ENCODE measurements at regions not wholly inside any gene's neighbourhood (a gene's known extent, or its start where the extent isn't known, plus 50 kb on each side); places are given as distances from the start of the nearest gene placed in this dataset.

DNA sequence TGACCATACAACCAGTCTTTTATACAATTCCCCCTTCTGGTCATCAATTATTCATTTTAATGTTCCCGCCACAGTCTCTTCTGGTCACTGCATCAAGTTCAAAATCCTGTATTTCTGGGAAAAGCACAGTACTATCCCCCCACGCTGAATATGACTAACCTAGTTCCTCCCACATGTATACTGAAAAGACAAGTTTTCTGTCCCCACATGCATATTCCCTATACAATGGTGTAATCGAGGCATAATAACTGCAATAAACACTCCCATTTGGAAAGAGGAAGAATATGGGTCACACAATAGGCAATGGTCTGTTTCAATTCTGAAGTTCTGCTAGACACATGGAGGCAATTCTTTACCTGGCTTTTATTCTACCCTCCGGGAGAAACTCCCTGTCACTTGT, 344.9 kb downstream of the EFNA5 start:
- DNase-seq (ENCODE audit: low spot score), result no peak
- Histone ChIP-seq H3K36me3 (ENCODE audit: control insufficient read depth in 4 of 4, insufficient read depth in 3 of 4, low read depth in 1 of 4, low read length in 3 of 4) (no peaks in the 10 kb centered on the region), H3K27ac (ENCODE audit: low read depth in 1 of 2, low read length in 2 of 2) (no peak overlapping the region), H3K9ac (ENCODE audit: low read depth in 1 of 2, low read length in 2 of 2) (no peak overlapping the region), H3K4me3 (ENCODE audit: low read depth in 1 of 3, low read length in 3 of 3) (no peak overlapping the region), H3K4me1 (ENCODE audit: control insufficient read depth in 4 of 4, insufficient read depth in 4 of 4, low read length in 3 of 4) (no peaks in the 10 kb centered on the region), H3K27me3 (ENCODE audit: control insufficient read depth in 4 of 4, insufficient read depth in 4 of 4, low read length in 3 of 4) (no peaks in the 10 kb centered on the region), H3K9me3 (ENCODE audit: control insufficient read depth in 4 of 4, low read length in 3 of 4) (no peaks in the 10 kb centered on the region)
- WGBS, result 86% methylated on average over 4 of the region's 4 CpGs
- TF ChIP-seq HNF4A (conservative IDR thresholded peaks at IDR 0.05) (no peak), YY1 (IDR thresholded peaks at IDR 0.05) (no peak), TAF1 (conservative IDR thresholded peaks at IDR 0.05) (no peak), FOXA1 (IDR thresholded peaks at IDR 0.05) (no peak), RXRA (IDR thresholded peaks at IDR 0.05) (no peak)
- TF ChIP-seq, protein P1, sequence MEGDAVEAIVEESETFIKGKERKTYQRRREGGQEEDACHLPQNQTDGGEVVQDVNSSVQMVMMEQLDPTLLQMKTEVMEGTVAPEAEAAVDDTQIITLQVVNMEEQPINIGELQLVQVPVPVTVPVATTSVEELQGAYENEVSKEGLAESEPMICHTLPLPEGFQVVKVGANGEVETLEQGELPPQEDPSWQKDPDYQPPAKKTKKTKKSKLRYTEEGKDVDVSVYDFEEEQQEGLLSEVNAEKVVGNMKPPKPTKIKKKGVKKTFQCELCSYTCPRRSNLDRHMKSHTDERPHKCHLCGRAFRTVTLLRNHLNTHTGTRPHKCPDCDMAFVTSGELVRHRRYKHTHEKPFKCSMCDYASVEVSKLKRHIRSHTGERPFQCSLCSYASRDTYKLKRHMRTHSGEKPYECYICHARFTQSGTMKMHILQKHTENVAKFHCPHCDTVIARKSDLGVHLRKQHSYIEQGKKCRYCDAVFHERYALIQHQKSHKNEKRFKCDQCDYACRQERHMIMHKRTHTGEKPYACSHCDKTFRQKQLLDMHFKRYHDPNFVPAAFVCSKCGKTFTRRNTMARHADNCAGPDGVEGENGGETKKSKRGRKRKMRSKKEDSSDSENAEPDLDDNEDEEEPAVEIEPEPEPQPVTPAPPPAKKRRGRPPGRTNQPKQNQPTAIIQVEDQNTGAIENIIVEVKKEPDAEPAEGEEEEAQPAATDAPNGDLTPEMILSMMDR (IDR thresholded peaks at IDR 0.05; ENCODE audit: low read depth, low read length, missing input control), result no peak
- TF ChIP-seq, protein P2, sequence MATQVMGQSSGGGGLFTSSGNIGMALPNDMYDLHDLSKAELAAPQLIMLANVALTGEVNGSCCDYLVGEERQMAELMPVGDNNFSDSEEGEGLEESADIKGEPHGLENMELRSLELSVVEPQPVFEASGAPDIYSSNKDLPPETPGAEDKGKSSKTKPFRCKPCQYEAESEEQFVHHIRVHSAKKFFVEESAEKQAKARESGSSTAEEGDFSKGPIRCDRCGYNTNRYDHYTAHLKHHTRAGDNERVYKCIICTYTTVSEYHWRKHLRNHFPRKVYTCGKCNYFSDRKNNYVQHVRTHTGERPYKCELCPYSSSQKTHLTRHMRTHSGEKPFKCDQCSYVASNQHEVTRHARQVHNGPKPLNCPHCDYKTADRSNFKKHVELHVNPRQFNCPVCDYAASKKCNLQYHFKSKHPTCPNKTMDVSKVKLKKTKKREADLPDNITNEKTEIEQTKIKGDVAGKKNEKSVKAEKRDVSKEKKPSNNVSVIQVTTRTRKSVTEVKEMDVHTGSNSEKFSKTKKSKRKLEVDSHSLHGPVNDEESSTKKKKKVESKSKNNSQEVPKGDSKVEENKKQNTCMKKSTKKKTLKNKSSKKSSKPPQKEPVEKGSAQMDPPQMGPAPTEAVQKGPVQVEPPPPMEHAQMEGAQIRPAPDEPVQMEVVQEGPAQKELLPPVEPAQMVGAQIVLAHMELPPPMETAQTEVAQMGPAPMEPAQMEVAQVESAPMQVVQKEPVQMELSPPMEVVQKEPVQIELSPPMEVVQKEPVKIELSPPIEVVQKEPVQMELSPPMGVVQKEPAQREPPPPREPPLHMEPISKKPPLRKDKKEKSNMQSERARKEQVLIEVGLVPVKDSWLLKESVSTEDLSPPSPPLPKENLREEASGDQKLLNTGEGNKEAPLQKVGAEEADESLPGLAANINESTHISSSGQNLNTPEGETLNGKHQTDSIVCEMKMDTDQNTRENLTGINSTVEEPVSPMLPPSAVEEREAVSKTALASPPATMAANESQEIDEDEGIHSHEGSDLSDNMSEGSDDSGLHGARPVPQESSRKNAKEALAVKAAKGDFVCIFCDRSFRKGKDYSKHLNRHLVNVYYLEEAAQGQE (IDR thresholded peaks at IDR 0.05), result no peak

DNA sequence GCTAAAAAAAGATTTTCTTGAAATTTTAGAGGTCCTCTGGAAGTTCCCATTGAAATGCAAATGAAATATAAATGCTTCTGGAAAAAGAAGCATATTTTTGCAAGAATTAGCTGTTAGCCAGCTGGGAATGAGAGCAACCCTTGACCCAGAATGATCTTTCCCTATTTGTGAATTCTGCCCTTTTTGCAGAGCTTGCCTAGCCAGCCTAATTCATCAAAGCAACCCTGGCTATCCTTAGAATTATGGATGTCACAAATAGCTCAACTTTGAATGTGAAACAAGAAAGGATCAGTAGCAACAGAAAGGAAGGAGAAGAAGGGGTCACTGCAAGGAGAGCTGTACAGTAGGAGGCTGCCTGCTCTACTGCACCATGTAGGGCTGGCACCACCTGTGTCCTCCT, 345.9 kb downstream of the EFNA5 start:
- no peak overlapping the region for H3K9ac ChIP-seq (ENCODE audit: low read depth in 1 of 2, low read length in 2 of 2)
- H3K27me3 ChIP-seq (ENCODE audit: control insufficient read depth in 4 of 4, insufficient read depth in 4 of 4, low read length in 3 of 4), result no peaks in the 10 kb centered on the region
- no peak overlapping the region for H3K4me3 ChIP-seq (ENCODE audit: low read depth in 1 of 3, low read length in 3 of 3)
- TF ChIP-seq HNF4A (conservative IDR thresholded peaks at IDR 0.05) (no peak), YY1 (IDR thresholded peaks at IDR 0.05) (no peak), RAD21 (IDR thresholded peaks at IDR 0.05) (no peak)
- TF ChIP-seq, protein P3, sequence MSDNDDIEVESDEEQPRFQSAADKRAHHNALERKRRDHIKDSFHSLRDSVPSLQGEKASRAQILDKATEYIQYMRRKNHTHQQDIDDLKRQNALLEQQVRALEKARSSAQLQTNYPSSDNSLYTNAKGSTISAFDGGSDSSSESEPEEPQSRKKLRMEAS (IDR thresholded peaks at IDR 0.05), result no peak
- TF ChIP-seq, protein P4, sequence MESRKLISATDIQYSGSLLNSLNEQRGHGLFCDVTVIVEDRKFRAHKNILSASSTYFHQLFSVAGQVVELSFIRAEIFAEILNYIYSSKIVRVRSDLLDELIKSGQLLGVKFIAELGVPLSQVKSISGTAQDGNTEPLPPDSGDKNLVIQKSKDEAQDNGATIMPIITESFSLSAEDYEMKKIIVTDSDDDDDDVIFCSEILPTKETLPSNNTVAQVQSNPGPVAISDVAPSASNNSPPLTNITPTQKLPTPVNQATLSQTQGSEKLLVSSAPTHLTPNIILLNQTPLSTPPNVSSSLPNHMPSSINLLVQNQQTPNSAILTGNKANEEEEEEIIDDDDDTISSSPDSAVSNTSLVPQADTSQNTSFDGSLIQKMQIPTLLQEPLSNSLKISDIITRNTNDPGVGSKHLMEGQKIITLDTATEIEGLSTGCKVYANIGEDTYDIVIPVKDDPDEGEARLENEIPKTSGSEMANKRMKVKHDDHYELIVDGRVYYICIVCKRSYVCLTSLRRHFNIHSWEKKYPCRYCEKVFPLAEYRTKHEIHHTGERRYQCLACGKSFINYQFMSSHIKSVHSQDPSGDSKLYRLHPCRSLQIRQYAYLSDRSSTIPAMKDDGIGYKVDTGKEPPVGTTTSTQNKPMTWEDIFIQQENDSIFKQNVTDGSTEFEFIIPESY (IDR thresholded peaks at IDR 0.05), result no peak
- TF ChIP-seq, protein P5, sequence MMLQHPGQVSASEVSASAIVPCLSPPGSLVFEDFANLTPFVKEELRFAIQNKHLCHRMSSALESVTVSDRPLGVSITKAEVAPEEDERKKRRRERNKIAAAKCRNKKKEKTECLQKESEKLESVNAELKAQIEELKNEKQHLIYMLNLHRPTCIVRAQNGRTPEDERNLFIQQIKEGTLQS (IDR thresholded peaks at IDR 0.05), result no peak
- H3K27ac ChIP-seq (ENCODE audit: low read depth in 1 of 2, low read length in 2 of 2), result no peak overlapping the region
- no peaks in the 10 kb centered on the region for H3K9me3 ChIP-seq (ENCODE audit: control insufficient read depth in 4 of 4, low read length in 3 of 4)
- no peaks in the 10 kb centered on the region for H3K4me1 ChIP-seq (ENCODE audit: control insufficient read depth in 4 of 4, insufficient read depth in 4 of 4, low read length in 3 of 4)
- no peaks in the 10 kb centered on the region for H3K36me3 ChIP-seq (ENCODE audit: control insufficient read depth in 4 of 4, insufficient read depth in 3 of 4, low read depth in 1 of 4, low read length in 3 of 4)
- DNase-seq (ENCODE audit: low spot score), result no peak

All from liver (tissue), 8 donors.